OCI-LY3 (cell line): ENCODE measurements at regions not wholly inside any gene's neighbourhood (a gene's known extent, or its start where the extent isn't known, plus 50 kb on each side); places are given as distances from the start of the nearest gene placed in this dataset.

ENCODE experiments used
- H2AFZ ChIP-seq: fragments of 200-600, 300-600 bp; shearing (Covaris generic); 2 replicates; pipeline ENCODE4 v1.6.0; 2014; ENCODE audit warnings: antibody characterized with exemption, low read depth, low read length
- H3K27ac ChIP-seq: fragments of 200-600, 300-600 bp; sonication (generic); 2 replicates; pipeline ENCODE4 v1.5.1; 2014; ENCODE audit warnings: mild to moderate bottlenecking, low read length, moderate library complexity, mixed read lengths
- H3K27me3 ChIP-seq: fragments of 200-600, 300-600 bp; sonication (generic); 2 replicates; pipeline ENCODE4 v1.6.1; 2014; ENCODE audit warnings: low read depth, low read length, mixed read lengths
- H3K36me3 ChIP-seq: fragments of 200-600, 300-600 bp; sonication (generic); replicated peaks from 2 replicates; pipeline ENCODE3; 2014; ENCODE audit warnings: low read depth, low read length, mixed read lengths
- H3K4me1 ChIP-seq: fragments of 300-600, 200-600 bp; sonication (generic); 2 replicates; pipeline ENCODE4 v1.6.1; 2014; ENCODE audit warnings: low read length, mixed read lengths
- H3K4me2 ChIP-seq: fragments of 200-600, 300-600 bp; sonication (generic); 2 replicates; pipeline ENCODE4 v1.6.1; 2014; ENCODE audit warnings: low read length, mixed read lengths
- H3K4me3 ChIP-seq: fragments of 300-600, 200-600 bp; sonication (generic); 2 replicates; pipeline ENCODE4 v1.5.1; 2014; ENCODE audit warnings: antibody characterized with exemption, mild to moderate bottlenecking, low read length, moderate library complexity
- H3K79me2 ChIP-seq: fragments of 300-600, 200-600 bp; shearing (Covaris generic); 2 replicates; pipeline ENCODE4 v1.6.1; 2014; ENCODE audit warnings: mild to moderate bottlenecking, low read length, mixed read lengths
- H3K9ac ChIP-seq: fragments of 300-600, 200-600 bp; shearing (Covaris generic); 2 replicates; pipeline ENCODE4 v1.6.0; 2014; ENCODE audit warnings: mild to moderate bottlenecking, low read length, moderate library complexity
- H3K9me3 ChIP-seq: fragments of 200-600, 300-600 bp; shearing (Covaris generic); 2 replicates; pipeline ENCODE4 v1.6.1; 2014; ENCODE audit warnings: low read length, mixed read lengths; ENCODE audit not compliant: insufficient read depth
- H4K20me1 ChIP-seq: fragments of 200-600, 300-600 bp; sonication (generic); 2 replicates; pipeline ENCODE4 v1.6.1; 2016; ENCODE audit warnings: low read length, mixed read lengths; ENCODE audit not compliant: insufficient read depth
- EZH2phosphoT487 ChIP-seq: fragments of 200-600 bp; shearing (Covaris generic); IDR thresholded peaks from 2 replicates; pipeline ENCODE4 v1.6.1; 2018; ENCODE audit warnings: antibody characterized with exemption, mixed run types, low read depth
- TF ChIP-seq, protein P1 (sequence below): fragments of 200-600, 300-600 bp; sonication (generic); IDR thresholded peaks from 2 replicates; pipeline ENCODE4 v1.5.1; 2014; ENCODE audit warnings: antibody characterized with exemption, low read length, low read depth

DNA sequence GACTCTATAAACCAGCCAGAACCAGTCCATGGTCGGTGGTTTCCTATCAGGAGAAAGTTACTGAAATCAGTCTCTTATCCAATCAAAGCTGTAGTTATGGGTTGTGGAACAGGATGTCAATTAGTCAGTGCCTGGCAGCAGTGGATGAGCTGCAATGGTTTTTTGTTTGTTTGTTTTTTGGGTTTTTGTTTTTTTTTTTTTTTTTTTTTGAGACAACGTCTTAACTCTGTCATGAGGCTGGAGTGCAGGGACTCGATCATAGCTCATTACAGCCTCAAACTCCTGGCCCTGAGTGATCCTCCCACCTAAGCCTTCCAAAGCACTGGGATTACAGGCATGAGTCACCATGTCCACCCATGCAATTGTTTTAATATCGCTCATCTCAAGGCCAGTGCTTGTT, 113.3 kb upstream of the CAND1 start:
- Histone ChIP-seq H3K4me3 (no peak overlapping the region), H3K9ac (no peak overlapping the region), H3K79me2 (no peaks in the 10 kb centered on the region), H3K36me3 (no peaks in the 10 kb centered on the region), H4K20me1 (no peaks in the 10 kb centered on the region), H3K4me1 (no peaks in the 10 kb centered on the region), H3K27ac (no peak overlapping the region), H3K9me3 (no peaks in the 10 kb centered on the region), H3K27me3 (peaks cover 8% of the 10 kb centered on the region), H2AFZ (no peak overlapping the region), H3K4me2 (no peak overlapping the region)
- TF ChIP-seq, protein P1, sequence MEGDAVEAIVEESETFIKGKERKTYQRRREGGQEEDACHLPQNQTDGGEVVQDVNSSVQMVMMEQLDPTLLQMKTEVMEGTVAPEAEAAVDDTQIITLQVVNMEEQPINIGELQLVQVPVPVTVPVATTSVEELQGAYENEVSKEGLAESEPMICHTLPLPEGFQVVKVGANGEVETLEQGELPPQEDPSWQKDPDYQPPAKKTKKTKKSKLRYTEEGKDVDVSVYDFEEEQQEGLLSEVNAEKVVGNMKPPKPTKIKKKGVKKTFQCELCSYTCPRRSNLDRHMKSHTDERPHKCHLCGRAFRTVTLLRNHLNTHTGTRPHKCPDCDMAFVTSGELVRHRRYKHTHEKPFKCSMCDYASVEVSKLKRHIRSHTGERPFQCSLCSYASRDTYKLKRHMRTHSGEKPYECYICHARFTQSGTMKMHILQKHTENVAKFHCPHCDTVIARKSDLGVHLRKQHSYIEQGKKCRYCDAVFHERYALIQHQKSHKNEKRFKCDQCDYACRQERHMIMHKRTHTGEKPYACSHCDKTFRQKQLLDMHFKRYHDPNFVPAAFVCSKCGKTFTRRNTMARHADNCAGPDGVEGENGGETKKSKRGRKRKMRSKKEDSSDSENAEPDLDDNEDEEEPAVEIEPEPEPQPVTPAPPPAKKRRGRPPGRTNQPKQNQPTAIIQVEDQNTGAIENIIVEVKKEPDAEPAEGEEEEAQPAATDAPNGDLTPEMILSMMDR = no peak
- no peak for TF ChIP-seq EZH2phosphoT487

DNA sequence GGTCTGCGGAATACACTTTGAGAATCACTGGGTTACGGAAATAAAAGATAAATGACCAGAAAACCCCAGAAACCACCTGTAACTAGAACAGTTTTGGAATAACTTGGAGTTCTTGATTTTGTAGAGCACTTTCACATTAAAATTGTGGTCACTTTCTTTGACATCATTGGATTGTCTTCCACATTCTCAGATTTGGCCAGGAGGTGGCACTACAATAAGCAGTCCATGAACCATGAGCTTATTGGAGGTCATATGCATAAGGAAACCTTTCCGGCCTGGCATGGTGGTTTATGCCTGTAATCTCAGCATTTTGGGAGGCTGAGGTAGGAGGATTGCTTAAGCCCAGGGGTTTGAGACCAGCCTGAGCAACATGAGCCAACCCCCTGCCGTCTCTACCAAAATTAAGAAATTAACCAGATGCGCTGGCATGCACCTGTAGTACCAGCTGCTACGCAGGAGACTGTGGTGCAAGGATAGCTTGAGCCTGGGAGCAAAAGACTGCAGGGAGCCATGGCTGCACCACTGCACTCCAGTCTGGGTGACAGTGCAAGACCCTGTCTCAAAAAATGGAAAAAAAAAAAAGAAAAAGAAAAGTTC, 107.7 kb upstream of the CAND1 start:
- H3K27ac ChIP-seq = no peak overlapping the region
- H3K27me3 ChIP-seq = peaks cover 20% of the 10 kb centered on the region
- no peak overlapping the region for H3K4me3 ChIP-seq
- no peak for TF ChIP-seq EZH2phosphoT487
- TF ChIP-seq, protein P1 = peak; percentile 72
- no peak overlapping the region for H3K4me2 ChIP-seq
- H3K36me3 ChIP-seq = no peaks in the 10 kb centered on the region
- H2AFZ ChIP-seq = no peak overlapping the region
- H3K9ac ChIP-seq = no peak overlapping the region
- H3K9me3 ChIP-seq = no peaks in the 10 kb centered on the region
- no peaks in the 10 kb centered on the region for H3K79me2 ChIP-seq
- H3K4me1 ChIP-seq = no peaks in the 10 kb centered on the region
- H4K20me1 ChIP-seq = no peaks in the 10 kb centered on the region

DNA sequence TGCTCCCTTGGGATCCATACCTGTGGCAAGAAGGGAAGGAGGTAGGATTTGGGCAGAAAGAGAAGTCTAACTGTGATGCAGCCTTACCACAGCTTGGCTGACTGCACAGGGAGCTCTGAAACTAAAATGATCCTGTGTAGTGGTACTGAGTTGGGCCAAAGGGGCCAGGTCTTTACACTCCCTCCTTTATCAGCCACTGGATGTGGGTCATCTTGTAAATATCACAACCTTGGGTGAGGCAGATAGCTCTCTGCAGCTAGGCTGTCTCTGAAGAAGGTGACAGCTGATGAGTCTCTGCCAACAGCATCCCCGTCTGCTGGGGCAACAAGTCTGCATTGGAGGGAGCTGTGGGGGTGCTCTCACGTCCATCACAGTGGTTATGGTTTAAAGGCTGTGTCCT, 95.9 kb upstream of the CAND1 start:
- Histone ChIP-seq H3K36me3 (no peaks in the 10 kb centered on the region), H4K20me1 (no peaks in the 10 kb centered on the region), H3K9me3 (no peaks in the 10 kb centered on the region), H2AFZ (no peak overlapping the region), H3K9ac (no peak overlapping the region), H3K4me1 (no peaks in the 10 kb centered on the region), H3K4me2 (no peak overlapping the region), H3K27me3 (peaks cover 10% of the 10 kb centered on the region; the same call in 1 of the 2 replicates), H3K27ac (no peak overlapping the region), H3K4me3 (no peak overlapping the region), H3K79me2 (no peaks in the 10 kb centered on the region)
- TF ChIP-seq, protein P1 = no peak

DNA sequence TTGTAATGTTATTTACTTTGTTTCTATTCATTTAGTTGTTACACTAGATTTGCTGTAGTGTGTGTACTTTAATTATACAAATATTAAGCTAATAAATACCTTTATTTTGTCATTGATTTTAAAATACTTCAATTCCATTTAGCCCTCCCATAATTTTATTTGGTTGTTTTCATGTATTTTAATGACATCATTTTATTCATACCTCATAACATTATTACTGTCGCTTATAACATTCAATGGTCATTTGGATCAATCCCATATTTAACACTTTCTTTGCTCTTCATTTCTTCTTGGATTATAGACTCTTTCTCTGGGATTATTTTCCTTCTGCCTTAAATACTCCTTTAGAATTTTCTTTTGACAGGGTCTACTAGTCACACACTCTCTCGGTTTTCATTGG, 86.6 kb upstream of the CAND1 start:
- Histone ChIP-seq H3K79me2 (no peaks in the 10 kb centered on the region), H3K4me2 (no peak overlapping the region), H4K20me1 (no peaks in the 10 kb centered on the region), H3K9me3 (no peaks in the 10 kb centered on the region), H3K27ac (no peak overlapping the region), H3K27me3 (peaks cover 11% of the 10 kb centered on the region; the same call in 1 of the 2 replicates), H3K4me1 (no peaks in the 10 kb centered on the region), H3K36me3 (no peaks in the 10 kb centered on the region), H3K4me3 (no peak overlapping the region), H2AFZ (no peak overlapping the region), H3K9ac (no peak overlapping the region)
- no peak for TF ChIP-seq EZH2phosphoT487
- TF ChIP-seq, protein P1 = no peak
